SK-N-MC (cell line): ENCODE measurements at regions not wholly inside any gene's neighbourhood (a gene's known extent, or its start where the extent isn't known, plus 50 kb on each side); places are given as distances from the start of the nearest gene placed in this dataset.

ENCODE experiments used
- EZH2 ChIP-seq: fragments of 200-600 bp; sonication (generic); IDR thresholded peaks from one replicate; pipeline ENCODE4 v1.6.1; 2017; ENCODE audit warnings: antibody characterized with exemption
- FOXP2 ChIP-seq: optimal IDR thresholded peaks from 2 replicates; pipeline ENCODE3; 2011; ENCODE audit warnings: mild to moderate bottlenecking, moderate library complexity; ENCODE audit not compliant: insufficient read depth; ENCODE audit errors: extremely low read length, control extremely low read depth
- POLR2AphosphoS5 ChIP-seq: IDR thresholded peaks from 2 replicates; pipeline ENCODE4 v1.6.1; 2012; ENCODE audit warnings: mild to moderate bottlenecking, low read depth, low read length, borderline replicate concordance

DNA sequence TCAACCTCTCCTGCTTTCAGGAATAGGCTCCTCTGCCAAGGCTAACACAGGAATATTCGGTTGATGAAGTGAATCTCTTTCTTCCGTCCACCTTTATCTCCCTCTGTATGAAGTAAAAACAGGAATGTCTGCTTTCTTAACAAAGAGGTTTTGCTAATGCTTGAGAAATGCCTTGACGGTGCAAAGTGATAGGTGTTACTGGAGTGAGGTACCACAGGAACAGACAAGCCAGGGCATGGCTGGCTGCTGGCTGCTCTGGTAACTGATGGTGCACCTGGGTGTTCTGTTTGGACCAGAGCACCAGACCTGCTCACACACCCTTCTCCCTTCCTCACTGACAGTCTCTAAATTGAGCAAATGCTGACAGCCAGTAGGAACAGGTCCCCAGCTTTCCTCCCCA, 174.0 kb upstream of the FBXL4 start:
- no peak for TF ChIP-seq POLR2AphosphoS5
- TF ChIP-seq EZH2, result no peak
- TF ChIP-seq FOXP2, result no peak
